ENCODE measurements at regions not wholly inside any gene's neighbourhood (a gene's known extent, or its start where the extent isn't known, plus 50 kb on each side); places are given as distances from the start of the nearest gene placed in this dataset.

- no peak for DNase-seq (ENCODE audit: low read depth in 1 of 2, low spot score in 1 of 2)
These were observed 201.2 kb upstream of the GAS1 start for GRCh38 chr9:87148331-87149104.

- DNase-seq (ENCODE audit: low read depth in 1 of 2, low spot score in 1 of 2), result no peak
These were observed 202.5 kb upstream of the GAS1 start for GRCh38 chr9:87149799-87150198.

DNA sequence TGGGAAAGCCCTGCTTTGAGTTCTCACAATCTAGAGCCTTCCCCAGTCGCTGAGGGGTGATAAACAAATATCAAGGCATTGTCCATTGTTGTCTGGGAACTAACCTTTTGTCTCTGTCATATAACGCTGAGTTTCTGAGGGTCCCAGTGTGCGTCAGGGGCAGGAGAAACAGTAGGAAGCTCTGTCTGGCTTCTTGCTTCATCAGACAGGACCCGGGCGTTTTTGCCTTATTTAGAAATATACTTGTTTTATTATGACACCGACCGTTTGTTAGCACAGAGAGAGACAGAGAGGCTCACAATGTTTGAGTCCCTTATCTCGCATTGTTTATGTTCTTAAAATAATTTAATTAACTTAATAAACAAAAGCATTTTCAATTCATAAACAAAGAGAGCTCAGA lies 204.9 kb upstream of the GAS1 start:
- no peak for DNase-seq (ENCODE audit: low read depth in 1 of 2, low spot score in 1 of 2)

DNA sequence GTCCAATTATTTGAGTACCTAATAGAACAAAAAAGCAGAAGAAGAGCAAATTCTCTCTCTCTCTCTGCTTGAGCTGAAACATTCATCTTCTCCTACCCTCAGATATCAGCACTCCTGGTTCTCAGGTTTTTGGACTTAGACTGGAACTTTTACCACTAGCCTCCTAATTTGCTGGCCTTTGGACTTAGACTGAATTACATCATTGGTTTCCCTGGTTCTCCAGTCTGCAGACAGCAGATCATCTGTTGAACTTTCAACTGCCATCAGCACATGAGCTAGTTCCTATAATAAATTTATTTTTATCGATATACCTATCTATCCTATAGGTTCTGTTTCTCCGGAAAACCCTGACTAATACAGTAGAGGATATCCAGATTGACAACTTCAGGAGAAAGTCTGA lies 208.9 kb upstream of the GAS1 start:
- DNase-seq (ENCODE audit: low read depth in 1 of 2, low spot score in 1 of 2), result no peak

- no peak for DNase-seq (ENCODE audit: low read depth in 1 of 2, low spot score in 1 of 2)
These were observed 210.2 kb upstream of the GAS1 start for GRCh38 chr9:87157366-87158031.

- no peak for DNase-seq (ENCODE audit: low read depth in 1 of 2, low spot score in 1 of 2)
These were observed 211.5 kb upstream of the GAS1 start for GRCh38 chr9:87158765-87159164.

- DNase-seq (ENCODE audit: low read depth in 1 of 2, low spot score in 1 of 2), result no peak
These were observed 213.1 kb upstream of the GAS1 start for GRCh38 chr9:87160148-87161102.

GRCh38 chr9:87167161-87167560 lies 219.9 kb upstream of the GAS1 start:
- no peak for DNase-seq (ENCODE audit: low read depth in 1 of 2, low spot score in 1 of 2)

- DNase-seq (ENCODE audit: low read depth in 1 of 2, low spot score in 1 of 2), result no peak
These were observed 220.3 kb upstream of the GAS1 start for GRCh38 chr9:87167582-87167981.

DNA sequence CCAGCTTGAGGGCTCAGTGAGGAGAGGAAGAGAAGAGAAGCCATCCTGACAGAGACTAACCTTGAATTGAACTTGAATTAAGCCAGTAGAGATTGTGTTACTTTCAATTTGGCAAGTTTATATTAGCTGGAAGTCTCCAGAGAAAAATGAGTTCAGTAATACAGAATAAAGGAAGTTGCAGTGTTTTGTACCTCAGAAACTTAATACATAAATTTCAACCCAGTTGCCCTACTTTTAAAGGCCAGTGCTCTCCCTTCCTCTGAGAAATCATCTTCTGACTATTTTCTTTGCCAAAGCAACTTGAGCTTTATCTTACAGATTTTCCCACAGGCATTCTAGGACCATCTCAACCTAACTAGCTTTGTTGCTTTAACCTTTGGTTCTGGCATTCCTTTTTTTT lies 231.0 kb upstream of the GAS1 start:
- DNase-seq (ENCODE audit: low read depth in 1 of 2, low spot score in 1 of 2), result no peak

GRCh38 chr9:87179553-87180340 lies 232.4 kb upstream of the GAS1 start:
- no peak for DNase-seq (ENCODE audit: low read depth in 1 of 2, low spot score in 1 of 2)

GRCh38 chr9:87180361-87180760 lies 233.1 kb upstream of the GAS1 start:
- no peak for DNase-seq (ENCODE audit: low read depth in 1 of 2, low spot score in 1 of 2)

DNA sequence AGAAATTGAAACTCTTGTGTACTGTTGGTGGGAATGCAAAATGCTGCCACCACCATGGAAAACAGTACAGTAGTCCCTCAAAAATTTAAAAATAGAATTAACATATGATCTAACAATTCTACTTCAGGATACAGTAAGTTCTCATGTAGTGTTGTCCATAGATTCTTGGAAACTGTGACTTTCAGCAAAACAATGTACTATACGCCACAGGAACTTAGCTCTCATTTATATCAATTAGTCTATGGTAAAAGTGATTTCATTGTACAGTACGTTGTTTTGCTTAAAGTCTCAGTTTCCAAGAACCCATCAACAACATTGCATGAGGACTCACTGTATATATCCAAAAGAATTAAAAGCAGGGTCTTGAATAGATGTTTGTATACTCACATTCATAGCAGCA lies 233.5 kb upstream of the GAS1 start:
- DNase-seq (ENCODE audit: low read depth in 1 of 2, low spot score in 1 of 2), result no peak

- DNase-seq (ENCODE audit: low read depth in 1 of 2, low spot score in 1 of 2), result no peak
These were observed 234.4 kb upstream of the GAS1 start for GRCh38 chr9:87181670-87182069.

GRCh38 chr9:87184956-87185642 lies 237.8 kb upstream of the GAS1 start:
- no peak for DNase-seq (ENCODE audit: low read depth in 1 of 2, low spot score in 1 of 2)

DNA sequence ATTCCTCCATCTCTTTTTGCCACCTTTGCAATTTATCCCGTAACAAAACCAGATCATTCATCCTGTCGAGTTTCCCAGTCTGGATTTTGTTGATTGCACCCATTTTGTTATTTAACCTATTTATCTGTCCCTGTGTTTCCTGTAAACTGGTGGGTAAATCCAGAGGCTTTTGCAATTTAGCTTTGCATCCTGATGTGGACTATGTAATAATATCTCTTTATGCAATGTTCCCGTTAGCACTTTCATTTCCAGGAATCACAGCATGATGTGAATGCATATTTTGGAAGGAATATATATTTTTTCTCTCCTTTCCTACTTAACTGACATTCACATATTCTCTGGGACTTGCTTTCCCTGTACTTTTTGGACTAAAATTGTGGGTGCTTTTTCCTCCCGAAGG lies 240.3 kb upstream of the GAS1 start:
- DNase-seq (ENCODE audit: low read depth in 1 of 2, low spot score in 1 of 2), result no peak

GRCh38 chr9:87189006-87189405 lies 241.7 kb upstream of the GAS1 start:
- DNase-seq (ENCODE audit: low read depth in 1 of 2, low spot score in 1 of 2), result no peak

DNA sequence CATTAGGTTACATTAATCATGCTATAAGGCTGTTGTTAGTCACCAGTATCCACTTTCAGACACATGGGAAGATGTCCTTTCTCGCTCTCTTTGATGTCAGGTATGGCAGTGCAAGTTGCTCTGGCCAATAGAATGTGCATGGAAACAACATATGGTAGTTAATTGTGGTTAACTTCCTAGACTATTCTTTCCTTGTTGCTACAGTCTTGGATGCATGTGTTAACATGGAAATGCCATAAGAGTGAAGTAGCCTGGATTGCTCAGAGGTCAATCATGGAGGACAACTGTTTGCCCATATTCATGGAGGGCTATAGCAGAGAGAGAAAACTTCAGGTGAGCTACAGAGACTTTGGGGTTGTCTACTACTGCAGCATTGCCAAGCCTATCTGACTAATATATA lies 245.8 kb upstream of the GAS1 start:
- DNase-seq (ENCODE audit: low read depth in 1 of 2, low spot score in 1 of 2), result no peak

DNA sequence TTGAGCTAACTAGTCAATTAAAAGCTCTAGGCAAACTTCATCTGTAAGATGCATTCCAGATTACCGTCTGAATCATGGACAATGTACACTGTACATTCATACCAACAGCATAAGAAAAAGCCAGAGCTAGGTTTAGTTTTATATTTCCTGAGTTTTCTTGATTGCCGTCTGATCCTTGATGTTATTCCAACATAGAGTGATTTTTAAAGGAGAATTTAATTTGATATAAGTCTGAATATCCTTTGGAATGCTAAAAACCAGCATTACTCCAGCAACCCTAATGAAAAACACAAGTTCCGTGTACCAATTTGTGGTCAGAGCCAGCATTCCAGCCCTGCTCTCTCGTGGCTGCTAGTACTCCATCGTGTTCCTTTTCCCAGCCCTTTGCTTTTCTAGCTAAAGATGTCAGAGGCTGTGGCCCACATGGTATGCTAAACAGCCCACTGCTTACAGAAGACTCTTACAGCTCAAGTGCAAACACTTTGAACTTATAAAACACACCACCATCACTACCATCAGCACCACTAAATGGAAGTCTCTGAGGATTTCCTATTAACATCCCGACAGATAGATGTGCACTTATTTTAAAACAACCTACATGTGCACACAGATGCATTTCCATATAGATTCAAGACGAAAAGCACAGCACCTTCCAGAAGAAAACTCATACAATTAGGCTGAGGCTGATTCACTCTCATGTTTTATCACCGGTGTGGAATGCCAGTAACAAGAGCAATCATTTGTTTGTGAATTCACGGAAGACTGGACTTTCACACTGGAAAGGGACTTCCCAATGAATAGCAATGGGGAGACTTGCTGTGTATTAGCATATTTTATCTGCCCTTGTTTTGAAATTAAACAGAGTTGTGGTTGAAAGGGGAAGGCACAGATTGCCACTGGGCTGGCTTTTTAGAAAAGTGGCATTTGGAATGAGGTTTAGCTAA lies 246.9 kb upstream of the GAS1 start:
- DNase-seq (ENCODE audit: low read depth in 1 of 2, low spot score in 1 of 2), result no peak

Data from activated CD4-positive, alpha-beta T cell treated with anti-CD3 and anti-CD28 coated beads, Interleukin-2, amount 50 U/mL, for 24 hours (primary cell).